ENCODE measurements at regions not wholly inside any gene's neighbourhood (a gene's known extent, or its start where the extent isn't known, plus 50 kb on each side); places are given as distances from the start of the nearest gene placed in this dataset.

DNA sequence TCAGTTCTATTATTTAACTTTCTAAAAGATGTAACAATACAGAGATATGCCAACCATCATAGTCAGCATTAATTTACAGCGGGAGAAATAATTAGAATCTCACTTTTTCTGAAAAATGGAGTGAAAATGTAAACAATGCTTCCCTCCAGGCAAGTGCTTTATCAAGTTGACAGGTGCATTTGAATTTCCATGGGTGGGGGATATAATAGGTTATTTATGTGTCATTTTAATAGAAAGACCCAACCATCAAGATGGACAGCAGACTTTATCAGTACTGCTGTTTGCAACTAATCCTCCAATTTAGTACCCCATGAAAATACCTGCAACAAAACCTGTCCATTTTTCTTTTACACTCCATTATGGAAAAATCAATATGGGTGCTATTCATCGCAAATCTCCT, 780.1 kb downstream of the TFAP2A start:
- no peak for TF ChIP-seq SCMH1 (CRISPR knock-in tag; IDR thresholded peaks at IDR 0.05; ENCODE audit: borderline replicate concordance)
- TF ChIP-seq HNRNPLL (IDR thresholded peaks at IDR 0.05; ENCODE audit: low read depth, low read length, poor library complexity, severe bottlenecking) = no peak
- TF ChIP-seq ATRX (CRISPR knock-in tag; IDR thresholded peaks at IDR 0.05; ENCODE audit: borderline replicate concordance) = no peak
- TF ChIP-seq, protein P1, sequence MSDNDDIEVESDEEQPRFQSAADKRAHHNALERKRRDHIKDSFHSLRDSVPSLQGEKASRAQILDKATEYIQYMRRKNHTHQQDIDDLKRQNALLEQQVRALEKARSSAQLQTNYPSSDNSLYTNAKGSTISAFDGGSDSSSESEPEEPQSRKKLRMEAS (IDR thresholded peaks at IDR 0.05) = no peak
- no peak for TF ChIP-seq SMAD1 (CRISPR knock-in tag; IDR thresholded peaks at IDR 0.05; ENCODE audit: borderline replicate concordance, low read depth)
- TF ChIP-seq ATF7 (IDR thresholded peaks at IDR 0.05) = no peak
- no peak for TF ChIP-seq ATF7 (CRISPR knock-in tag; IDR thresholded peaks at IDR 0.05)

All from HepG2 (cell line).